ENCODE measurements at regions not wholly inside any gene's neighbourhood (a gene's known extent, or its start where the extent isn't known, plus 50 kb on each side); places are given as distances from the start of the nearest gene placed in this dataset.
"Not testable (repeated sequence)": the region's sequence is repeated elsewhere in the genome, so short reads cannot be mapped to it uniquely, and the experiment has no call there.

GRCh38 chrX:44785652-44786051 lies 58.2 kb upstream of the DUSP21 start:
- DNase-seq, result no peak

- no peak for DNase-seq
Measured at GRCh38 chrX:44784241-44784640, 59.6 kb upstream of the DUSP21 start.

GRCh38 chrX:44778254-44778653 lies 65.6 kb upstream of the DUSP21 start:
- DNase-seq, result no peak

GRCh38 chrX:44775726-44776125 lies 68.1 kb upstream of the DUSP21 start:
- no peak for DNase-seq

GRCh38 chrX:44774066-44774465 lies 69.8 kb upstream of the DUSP21 start:
- DNase-seq, result not testable (repeated sequence)

GRCh38 chrX:44770121-44770520 lies 73.7 kb upstream of the DUSP21 start:
- DNase-seq, result no peak

DNA sequence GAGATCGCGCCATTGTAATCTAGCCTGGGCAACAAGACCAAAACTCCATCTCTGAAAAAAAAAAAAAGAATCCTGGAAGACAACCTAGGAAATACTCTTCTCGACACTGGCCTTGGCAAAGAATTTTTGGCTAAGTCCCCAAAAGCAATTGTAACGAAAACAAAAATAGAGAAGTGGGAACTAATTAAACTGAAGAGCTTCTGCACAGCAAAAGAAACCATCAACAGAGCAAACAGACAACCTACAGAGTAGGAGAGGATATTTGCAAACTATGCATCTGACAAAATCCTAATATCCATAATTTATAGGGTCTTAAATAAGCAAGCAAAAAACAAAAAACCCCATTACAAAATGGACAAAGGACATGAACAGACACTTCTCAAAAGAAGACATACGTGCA lies 76.5 kb upstream of the DUSP21 start:
- DNase-seq, result no peak

DNA sequence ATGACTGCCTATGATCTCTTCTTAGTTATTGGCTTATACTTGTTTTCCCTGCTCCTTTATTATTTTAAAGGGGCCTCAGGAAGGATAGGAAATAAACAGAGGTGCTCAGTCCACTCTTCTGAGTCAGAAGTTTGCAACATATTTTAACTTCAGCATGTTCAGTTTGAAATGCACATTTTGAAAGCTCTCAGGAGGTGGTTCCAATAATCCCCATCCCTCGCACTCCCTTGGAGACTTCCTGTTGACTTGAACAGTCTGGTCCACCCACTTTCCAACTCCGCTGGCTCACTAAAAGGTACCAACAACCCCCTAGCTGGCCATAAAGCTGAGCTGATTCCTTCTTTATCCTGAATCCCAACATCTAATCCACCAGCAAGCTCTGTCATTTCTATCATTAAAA lies 78.3 kb upstream of the DUSP21 start:
- no peak for DNase-seq

DNA sequence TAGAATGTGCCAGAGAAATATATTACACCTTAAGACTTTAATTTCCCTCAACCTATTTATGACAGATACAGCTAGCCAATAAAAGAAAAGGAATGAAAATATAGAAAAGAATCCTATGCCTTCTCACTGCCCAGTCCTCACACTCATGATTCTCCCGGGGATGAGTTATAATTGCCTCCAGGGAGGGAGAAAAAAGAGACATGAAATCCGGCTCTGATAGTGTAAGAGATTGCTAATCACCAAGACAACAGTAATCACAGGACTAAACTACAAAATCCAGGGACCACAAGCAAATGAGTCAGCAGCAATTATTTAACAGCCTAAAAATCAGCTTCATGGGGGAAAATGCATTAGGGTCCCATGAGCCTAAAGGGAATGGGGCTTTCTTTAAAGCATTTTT lies 95.9 kb upstream of the DUSP21 start:
- no peak for DNase-seq

- DNase-seq, result no peak
Measured at GRCh38 chrX:44747317-44747716, 96.5 kb upstream of the DUSP21 start.

DNA sequence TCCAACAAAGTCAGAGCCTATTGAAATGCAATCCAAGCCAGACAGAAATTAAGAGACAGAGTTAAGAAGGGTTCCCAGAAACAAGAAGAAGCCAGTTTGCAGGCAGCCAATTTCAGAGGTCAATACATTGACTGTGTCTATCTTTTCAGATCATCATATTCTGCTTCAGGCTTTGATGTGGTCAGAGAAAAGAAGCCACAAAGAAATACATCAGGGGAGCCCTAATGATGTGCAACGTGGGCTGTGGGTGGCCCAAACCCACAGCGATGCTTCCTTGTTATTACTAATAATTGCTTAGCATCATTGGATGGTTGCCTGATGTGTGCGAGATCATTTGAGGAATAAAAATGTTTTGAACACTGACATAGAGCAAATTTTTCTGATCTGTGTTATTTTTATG lies 99.0 kb upstream of the DUSP21 start:
- no peak for DNase-seq

- no peak for DNase-seq
Measured at GRCh38 chrX:44742480-44743155, 101.2 kb upstream of the DUSP21 start.

- not testable (repeated sequence) for DNase-seq
Measured at GRCh38 chrX:44741859-44742258, 102.0 kb upstream of the DUSP21 start.

- not testable (repeated sequence) for DNase-seq
Measured at GRCh38 chrX:44741458-44741857, 102.4 kb upstream of the DUSP21 start.

GRCh38 chrX:44735498-44735897 lies 108.3 kb upstream of the DUSP21 start:
- no peak for DNase-seq

DNA sequence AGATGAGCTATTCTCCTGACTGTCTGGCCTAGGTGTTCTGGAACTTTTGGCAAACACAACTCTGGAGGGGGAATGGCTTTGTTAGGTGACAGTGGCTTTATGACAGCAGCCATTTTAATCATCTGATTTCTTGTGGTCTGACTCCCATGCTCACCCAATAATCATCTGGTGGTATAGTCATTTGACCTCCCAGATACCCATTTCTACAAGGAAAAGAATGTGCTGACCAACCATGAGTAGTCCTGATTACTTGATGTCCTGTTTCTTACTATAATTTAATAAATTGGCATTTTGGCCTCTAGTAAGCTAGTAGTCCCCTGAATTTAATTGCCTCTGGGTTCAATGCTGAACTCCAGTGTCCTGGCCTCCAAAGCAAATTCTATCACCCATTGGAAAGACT lies 109.9 kb upstream of the DUSP21 start:
- DNase-seq, result no peak

DNA sequence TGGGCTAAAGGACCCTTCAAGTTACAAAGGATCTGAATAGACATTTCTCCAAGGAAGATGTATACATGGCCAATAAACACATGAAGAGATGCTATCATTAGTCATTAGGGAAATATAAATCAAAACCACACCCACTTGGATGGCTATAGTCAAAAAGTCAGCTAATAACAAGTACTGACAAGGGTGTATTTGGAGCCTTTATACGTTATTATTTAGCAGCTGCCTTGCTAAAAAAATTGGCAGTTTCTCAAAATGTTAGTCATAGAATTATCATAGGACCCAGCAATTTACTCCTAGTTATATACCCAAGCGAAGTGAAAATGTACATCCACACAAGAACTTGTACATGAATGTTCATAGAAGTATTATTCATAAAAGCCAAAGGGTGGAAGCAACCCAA lies 112.7 kb upstream of the DUSP21 start:
- DNase-seq, result no peak

DNA sequence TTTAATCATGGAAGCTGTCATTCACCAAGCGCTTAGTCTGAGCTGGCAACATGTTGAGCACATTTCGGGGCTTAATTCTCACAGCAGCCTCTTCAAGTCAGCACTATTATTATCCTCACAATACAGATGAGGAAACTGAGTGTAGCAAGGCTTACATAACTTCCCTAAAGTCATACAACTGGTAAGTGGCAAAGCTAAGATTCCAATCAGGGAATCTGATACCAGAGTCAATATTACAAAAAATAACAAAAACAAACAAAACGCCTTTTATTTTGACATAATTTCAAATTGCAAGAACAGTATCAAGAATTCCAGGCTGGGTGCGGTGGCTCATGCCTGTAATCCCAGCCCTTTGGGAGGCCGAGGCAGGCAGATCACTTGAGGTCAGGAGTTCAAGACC lies 120.4 kb upstream of the DUSP21 start:
- DNase-seq, result no peak

DNA sequence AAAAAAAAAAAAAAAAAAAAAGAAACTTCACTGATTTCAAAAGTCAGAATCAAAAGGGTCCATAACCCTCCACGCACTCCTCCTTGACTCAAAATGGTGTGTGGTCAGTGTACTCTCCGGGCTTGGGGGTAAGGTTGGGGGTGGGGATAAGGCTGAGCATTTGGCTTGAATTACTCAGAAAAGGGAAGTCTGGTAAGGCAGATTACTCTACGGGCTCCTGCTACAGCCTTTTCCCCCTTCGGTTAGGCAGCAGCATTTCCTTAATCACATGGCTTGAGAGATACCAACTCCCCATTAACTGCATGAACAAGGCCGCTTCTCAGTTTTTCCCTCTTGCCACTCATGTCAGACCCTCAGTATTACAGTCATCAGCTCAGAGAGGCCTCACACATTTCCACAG lies 135.4 kb upstream of the DUSP21 start:
- no peak for DNase-seq

DNA sequence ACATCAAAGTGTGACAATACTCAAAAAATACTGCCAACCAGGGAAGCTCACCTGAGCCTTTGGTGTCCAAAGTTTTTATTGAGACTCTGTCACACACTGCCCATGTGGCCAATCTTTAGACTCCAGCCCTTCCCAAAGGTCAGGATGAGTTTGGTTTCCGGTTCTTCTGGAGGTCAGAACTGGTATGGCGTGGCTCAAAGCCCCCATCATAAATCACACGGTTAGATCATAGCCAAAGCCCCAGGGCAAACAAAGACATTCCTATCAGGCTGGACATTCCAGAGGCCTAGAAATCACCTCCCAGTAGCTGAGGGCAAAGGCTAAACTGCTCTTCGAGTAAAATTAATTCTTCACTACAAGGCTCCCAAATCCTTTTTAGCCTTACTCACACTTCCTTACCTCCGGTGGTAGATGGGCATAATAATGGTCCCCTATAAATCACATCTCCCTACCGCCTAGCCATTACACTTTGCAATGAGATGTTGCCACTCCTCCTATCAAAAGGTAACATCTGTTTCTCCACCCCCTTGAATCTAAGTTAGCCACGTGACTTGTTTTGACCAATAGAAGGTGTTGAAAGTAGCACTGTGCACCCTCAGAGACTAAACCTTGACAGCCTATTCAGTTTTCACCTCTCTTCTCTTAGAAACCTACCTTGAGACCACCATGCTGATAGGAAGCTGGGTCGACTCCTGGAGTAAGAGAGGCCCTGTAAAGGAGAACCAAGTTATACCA lies 137.8 kb upstream of the DUSP21 start:
- no peak for DNase-seq

GRCh38 chrX:44698357-44698756 lies 145.5 kb upstream of the DUSP21 start:
- DNase-seq, result no peak

DNA sequence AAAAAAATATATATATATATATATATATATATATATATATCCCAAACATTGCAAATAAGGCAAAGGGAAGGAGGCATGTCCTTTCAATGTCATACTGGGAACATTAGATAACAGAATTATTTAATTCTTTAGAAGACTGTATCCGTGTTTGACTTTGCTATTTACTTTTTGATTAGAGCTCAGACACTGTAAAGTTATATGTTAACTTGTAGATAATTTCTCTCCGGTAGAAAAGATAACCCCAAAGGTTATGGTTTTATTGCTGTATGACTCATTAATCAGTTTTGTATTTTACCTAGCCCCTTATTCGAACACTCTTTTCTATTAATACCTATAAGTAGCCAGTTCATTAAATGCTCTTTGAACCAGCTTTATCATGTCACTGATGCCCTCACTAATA lies 150.6 kb upstream of the DUSP21 start:
- DNase-seq, result no peak

DNA sequence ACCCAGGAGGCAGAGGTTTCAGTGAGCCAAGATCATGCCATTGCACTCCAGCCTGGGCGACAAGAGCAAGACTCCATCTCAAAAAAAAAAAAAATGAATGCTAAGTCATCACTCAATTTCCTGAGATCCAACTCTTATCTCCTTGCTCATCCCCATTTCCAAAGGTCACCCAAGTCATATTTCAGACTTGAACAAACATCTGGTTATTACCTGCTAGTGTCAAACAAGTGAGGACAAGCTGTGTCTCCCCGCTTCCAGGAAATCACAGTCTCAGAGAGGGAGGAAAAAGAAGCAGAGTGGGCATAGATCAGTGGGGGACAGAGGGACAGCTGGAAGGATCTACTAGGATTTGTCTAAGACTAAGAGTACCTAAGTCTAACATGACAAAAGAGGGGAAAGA lies 147.5 kb upstream of the FUNDC1 start:
- DNase-seq, result no peak

GRCh38 chrX:44675362-44676024 lies 132.8 kb upstream of the FUNDC1 start:
- DNase-seq, result peak; percentile 71

Measured in femur (tissue), 1 donor.